ENCODE measurements at regions not wholly inside any gene's neighbourhood (a gene's known extent, or its start where the extent isn't known, plus 50 kb on each side); places are given as distances from the start of the nearest gene placed in this dataset.

- Histone ChIP-seq H3K4me3 (ENCODE audit: low read depth, low read length) (no peak overlapping the region), H3K27ac (ENCODE audit: low read depth, low read length) (no peak overlapping the region), H3K27me3 (ENCODE audit: control insufficient read depth, insufficient read depth, low read length) (no peaks in the 10 kb centered on the region), H3K9me3 (ENCODE audit: control insufficient read depth, insufficient read depth, low read length) (no peaks in the 10 kb centered on the region)
- TF ChIP-seq CTCF (IDR thresholded peaks at IDR 0.05; ENCODE audit: low read depth, low read length): no peak
- ChIA-PET CTCF (no interaction called here), POLR2A (no interaction called here)
- DNase-seq (ENCODE audit: low read depth, low spot score): no peak
Measured at GRCh38 chr2:119104414-119104813, 54.1 kb downstream of the C1QL2 start.

- CTCF ChIA-PET: no interaction called here
- POLR2A ChIA-PET: no interaction called here
- no peaks in the 10 kb centered on the region for H3K27me3 ChIP-seq (ENCODE audit: control insufficient read depth, insufficient read depth, low read length)
- no peak for TF ChIP-seq CTCF (IDR thresholded peaks at IDR 0.05; ENCODE audit: low read depth, low read length)
- no peaks in the 10 kb centered on the region for H3K9me3 ChIP-seq (ENCODE audit: control insufficient read depth, insufficient read depth, low read length)
- DNase-seq (ENCODE audit: low read depth, low spot score): no peak
- H3K27ac ChIP-seq (ENCODE audit: low read depth, low read length): no peak overlapping the region
- no peak overlapping the region for H3K4me3 ChIP-seq (ENCODE audit: low read depth, low read length)
Measured at GRCh38 chr2:119102964-119103363, 55.6 kb downstream of the C1QL2 start.

- ChIA-PET CTCF (no interaction called here), POLR2A (no interaction called here)
- Histone ChIP-seq H3K4me3 (ENCODE audit: low read depth, low read length) (no peak overlapping the region), H3K27me3 (ENCODE audit: control insufficient read depth, insufficient read depth, low read length) (no peaks in the 10 kb centered on the region), H3K27ac (ENCODE audit: low read depth, low read length) (no peak overlapping the region), H3K9me3 (ENCODE audit: control insufficient read depth, insufficient read depth, low read length) (no peaks in the 10 kb centered on the region)
- DNase-seq (ENCODE audit: low read depth, low spot score): no peak
- TF ChIP-seq CTCF (IDR thresholded peaks at IDR 0.05; ENCODE audit: low read depth, low read length): no peak
Measured at GRCh38 chr2:119088416-119088815, 70.1 kb downstream of the C1QL2 start.

- no peak for TF ChIP-seq CTCF (IDR thresholded peaks at IDR 0.05; ENCODE audit: low read depth, low read length)
- Histone ChIP-seq H3K4me3 (ENCODE audit: low read depth, low read length) (no peak overlapping the region), H3K27me3 (ENCODE audit: control insufficient read depth, insufficient read depth, low read length) (no peaks in the 10 kb centered on the region), H3K27ac (ENCODE audit: low read depth, low read length) (no peak overlapping the region), H3K9me3 (ENCODE audit: control insufficient read depth, insufficient read depth, low read length) (no peaks in the 10 kb centered on the region)
- no peak for DNase-seq (ENCODE audit: low read depth, low spot score)
- POLR2A ChIA-PET: no interaction called here
- CTCF ChIA-PET: interaction anchor here (0.7 kb wide), 1 partner anchor 547 kb away, joined by 3 read pairs; no protein-coding TSS in a partner anchor
Measured at GRCh38 chr2:119086327-119086726, 72.2 kb downstream of the C1QL2 start.

GRCh38 chr2:119085613-119086012 is 72.9 kb downstream of the C1QL2 start:
- CTCF ChIA-PET: no interaction called here
- no peak overlapping the region for H3K27ac ChIP-seq (ENCODE audit: low read depth, low read length)
- POLR2A ChIA-PET: no interaction called here

More at GRCh38 chr2:119085613-119086012, 72.9 kb downstream of the C1QL2 start:
- Histone ChIP-seq H3K27me3 (ENCODE audit: control insufficient read depth, insufficient read depth, low read length) (no peaks in the 10 kb centered on the region), H3K4me3 (ENCODE audit: low read depth, low read length) (no peak overlapping the region), H3K9me3 (ENCODE audit: control insufficient read depth, insufficient read depth, low read length) (no peaks in the 10 kb centered on the region)
- TF ChIP-seq CTCF (IDR thresholded peaks at IDR 0.05; ENCODE audit: low read depth, low read length): no peak
- DNase-seq (ENCODE audit: low read depth, low spot score): no peak

Measured in AG04450 (cell line).